MG63 (cell line): ENCODE measurements at regions not wholly inside any gene's neighbourhood (a gene's known extent, or its start where the extent isn't known, plus 50 kb on each side); places are given as distances from the start of the nearest gene placed in this dataset.
"Not testable (repeated sequence)": the region's sequence is repeated elsewhere in the genome, so short reads cannot be mapped to it uniquely, and the experiment has no call there.

Experiments
- DNase-seq: peaks from one replicate; pipeline ENCODE4 v3.0.0-alpha.2; 2020
- H3K27me3 ChIP-seq: fragments of 250-450 bp; sonication (Bioruptor Pico); 2 replicates; pipeline ENCODE4 v1.5.1; 2020; ENCODE audit warnings: mild to moderate bottlenecking, moderate library complexity
- H3K36me3 ChIP-seq: fragments of 250-450 bp; sonication (Bioruptor Pico); 2 replicates; pipeline ENCODE4 v1.5.1; 2020; ENCODE audit warnings: mild to moderate bottlenecking, moderate library complexity
- H3K4me3 ChIP-seq: fragments of 250-450 bp; sonication (Bioruptor Pico); 2 replicates; pipeline ENCODE4 v1.5.1; 2020; ENCODE audit warnings: mild to moderate bottlenecking, moderate library complexity
- H3K9me3 ChIP-seq: fragments of 250-450 bp; sonication (Bioruptor Pico); 2 replicates; pipeline ENCODE4 v1.5.1; 2020; ENCODE audit warnings: mild to moderate bottlenecking, moderate library complexity

- no peak for DNase-seq
- H3K36me3 ChIP-seq = no peaks in the 10 kb centered on the region
- no peaks in the 10 kb centered on the region for H3K9me3 ChIP-seq
- H3K27me3 ChIP-seq = no peaks in the 10 kb centered on the region
- H3K4me3 ChIP-seq = no peak overlapping the region
Measured at GRCh38 chr5:99445805-99446204, 517.0 kb upstream of the CHD1 start.

- Histone ChIP-seq H3K27me3 (no peaks in the 10 kb centered on the region), H3K36me3 (no peaks in the 10 kb centered on the region), H3K9me3 (no peaks in the 10 kb centered on the region), H3K4me3 (no peak overlapping the region)
- no peak for DNase-seq
Measured at GRCh38 chr5:99441235-99441634, 512.4 kb upstream of the CHD1 start.

GRCh38 chr5:99438619-99439018 is 509.8 kb upstream of the CHD1 start:
- DNase-seq = no peak
- no peaks in the 10 kb centered on the region for H3K9me3 ChIP-seq
- H3K36me3 ChIP-seq = no peaks in the 10 kb centered on the region
- H3K4me3 ChIP-seq = no peak overlapping the region
- no peaks in the 10 kb centered on the region for H3K27me3 ChIP-seq

GRCh38 chr5:99437986-99438385 is 509.2 kb upstream of the CHD1 start:
- no peaks in the 10 kb centered on the region for H3K36me3 ChIP-seq
- no peak for DNase-seq
- H3K9me3 ChIP-seq = no peaks in the 10 kb centered on the region
- H3K4me3 ChIP-seq = no peak overlapping the region
- no peaks in the 10 kb centered on the region for H3K27me3 ChIP-seq

- not testable (repeated sequence) for DNase-seq, H3K36me3 ChIP-seq, H3K9me3 ChIP-seq, H3K4me3 ChIP-seq, H3K27me3 ChIP-seq
Measured at GRCh38 chr5:99423396-99423795, 494.6 kb upstream of the CHD1 start.

GRCh38 chr5:99418640-99419039 is 489.8 kb upstream of the CHD1 start:
- DNase-seq, H3K27me3 ChIP-seq, H3K36me3 ChIP-seq, H3K9me3 ChIP-seq, H3K4me3 ChIP-seq: not testable (repeated sequence)

GRCh38 chr5:99410386-99410785 is 481.6 kb upstream of the CHD1 start:
- DNase-seq, H3K27me3 ChIP-seq, H3K9me3 ChIP-seq, H3K4me3 ChIP-seq, H3K36me3 ChIP-seq: not testable (repeated sequence)

GRCh38 chr5:99404764-99405302 is 476.0 kb upstream of the CHD1 start:
- H3K9me3 ChIP-seq, H3K4me3 ChIP-seq, DNase-seq, H3K36me3 ChIP-seq, H3K27me3 ChIP-seq: not testable (repeated sequence)

- not testable (repeated sequence) for DNase-seq, H3K36me3 ChIP-seq
Measured at GRCh38 chr5:99400571-99400970, 471.8 kb upstream of the CHD1 start.

GRCh38 chr5:99398976-99399375 is 470.2 kb upstream of the CHD1 start:
- peaks cover 3% of the 10 kb centered on the region; the same call in 1 of the 2 replicates for H3K9me3 ChIP-seq
- no peak overlapping the region for H3K4me3 ChIP-seq
- no peaks in the 10 kb centered on the region for H3K27me3 ChIP-seq
- H3K36me3 ChIP-seq = no peaks in the 10 kb centered on the region
- DNase-seq = no peak

More at GRCh38 chr5:99400571-99400970, 471.8 kb upstream of the CHD1 start:
- H3K27me3 ChIP-seq, H3K4me3 ChIP-seq, H3K9me3 ChIP-seq: not testable (repeated sequence)

- Histone ChIP-seq H3K4me3 (no peak overlapping the region), H3K27me3 (no peaks in the 10 kb centered on the region), H3K36me3 (no peaks in the 10 kb centered on the region), H3K9me3 (no peaks in the 10 kb centered on the region; the same call in 1 of the 2 replicates)
- no peak for DNase-seq
Measured at GRCh38 chr5:99386406-99387077, 457.7 kb upstream of the CHD1 start.

GRCh38 chr5:99379187-99379586 is 450.4 kb upstream of the CHD1 start:
- H3K4me3 ChIP-seq = no peak overlapping the region
- no peak for DNase-seq
- no peaks in the 10 kb centered on the region for H3K36me3 ChIP-seq
- no peaks in the 10 kb centered on the region; the same call in 1 of the 2 replicates for H3K9me3 ChIP-seq
- no peaks in the 10 kb centered on the region for H3K27me3 ChIP-seq

GRCh38 chr5:99378443-99378842 is 449.6 kb upstream of the CHD1 start:
- Histone ChIP-seq H3K4me3 (no peak overlapping the region), H3K9me3 (no peaks in the 10 kb centered on the region), H3K27me3 (no peaks in the 10 kb centered on the region), H3K36me3 (no peaks in the 10 kb centered on the region)
- DNase-seq = no peak

- Histone ChIP-seq H3K27me3 (no peaks in the 10 kb centered on the region; the same call in 1 of the 2 replicates), H3K9me3 (no peaks in the 10 kb centered on the region), H3K36me3 (no peaks in the 10 kb centered on the region), H3K4me3 (no peak overlapping the region)
- DNase-seq = no peak
Measured at GRCh38 chr5:99369797-99370593, 441.2 kb upstream of the CHD1 start.

GRCh38 chr5:99368726-99369125 is 439.9 kb upstream of the CHD1 start:
- Histone ChIP-seq H3K36me3 (no peaks in the 10 kb centered on the region), H3K4me3 (no peak overlapping the region), H3K9me3 (no peaks in the 10 kb centered on the region), H3K27me3 (no peaks in the 10 kb centered on the region; the same call in 1 of the 2 replicates)
- no peak for DNase-seq

- Histone ChIP-seq H3K9me3 (no peaks in the 10 kb centered on the region), H3K36me3 (no peaks in the 10 kb centered on the region), H3K27me3 (no peaks in the 10 kb centered on the region; the same call in 1 of the 2 replicates), H3K4me3 (no peak overlapping the region)
- no peak for DNase-seq
Measured at GRCh38 chr5:99355881-99356280, 427.1 kb upstream of the CHD1 start.

- no peak for DNase-seq
- Histone ChIP-seq H3K27me3 (no peaks in the 10 kb centered on the region; the same call in 1 of the 2 replicates), H3K36me3 (no peaks in the 10 kb centered on the region), H3K9me3 (no peaks in the 10 kb centered on the region), H3K4me3 (no peak overlapping the region)
Measured at GRCh38 chr5:99349787-99350186, 421.0 kb upstream of the CHD1 start.
